H1 (cell line): ENCODE measurements at regions not wholly inside any gene's neighbourhood (a gene's known extent, or its start where the extent isn't known, plus 50 kb on each side); places are given as distances from the start of the nearest gene placed in this dataset.

Experiments used
- RAD21 ChIP-seq, 2 experiments: IDR thresholded peaks in 1 of 2; conservative IDR thresholded peaks in 1 of 2; 2 replicates each; pipeline ENCODE4 v1.6.1; 2011; ENCODE audit warnings: low read depth in 2 of 2, low read length in 2 of 2, improper control_type of control experiment in 1 of 2, inconsistent platforms in 1 of 2, mild to moderate bottlenecking in 1 of 2, moderate library complexity in 1 of 2

DNA sequence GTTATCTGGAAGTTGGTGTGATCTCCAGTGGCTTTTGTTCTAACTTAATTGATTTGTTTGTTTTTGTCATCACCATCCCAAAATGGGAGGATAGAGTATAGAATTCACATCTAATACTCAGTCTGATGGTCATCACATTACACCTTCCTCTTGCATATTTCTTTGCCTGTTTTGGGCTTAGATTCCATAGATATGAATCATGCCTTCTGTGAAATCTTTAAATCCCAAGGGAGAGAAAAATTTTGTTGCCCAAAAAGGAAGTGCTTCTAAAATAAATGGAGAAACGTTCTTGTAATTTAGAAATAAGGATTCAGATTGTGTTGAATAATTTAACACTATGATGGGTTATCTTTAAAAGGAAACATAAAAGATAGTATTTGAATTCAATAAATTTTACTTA is 446.0 kb upstream of the LRRC7 start (continued):
- no peak for TF ChIP-seq RAD21 (IDR thresholded peaks at IDR 0.05 in 1 of 2, conservative IDR thresholded peaks at IDR 0.05 in 1 of 2; ENCODE audit: low read depth in 2 of 2, low read length in 2 of 2)
- TF ChIP-seq, all 59 proteins: peak for 0
